ENCODE measurements at regions not wholly inside any gene's neighbourhood (a gene's known extent, or its start where the extent isn't known, plus 50 kb on each side); places are given as distances from the start of the nearest gene placed in this dataset.

DNA sequence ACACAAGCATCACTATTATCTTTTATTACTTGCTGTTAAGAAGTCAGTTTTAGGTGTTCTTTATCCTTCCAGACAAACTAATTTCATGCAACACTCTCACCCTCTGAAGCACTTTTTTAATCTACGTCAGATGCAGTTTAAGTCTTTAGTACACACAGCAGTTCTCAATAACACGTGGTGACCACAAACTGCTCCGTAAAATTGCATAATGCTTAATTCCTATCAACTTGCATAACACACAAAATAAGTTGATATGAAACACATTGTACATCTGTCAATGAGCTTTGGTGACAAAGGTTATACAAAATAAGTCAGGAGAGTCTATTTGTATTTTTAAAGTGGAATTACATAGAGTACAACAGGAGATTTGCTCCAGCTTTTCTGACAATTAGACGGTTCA, 140.9 kb upstream of the ETS2 start:
- TF ChIP-seq, protein P1, sequence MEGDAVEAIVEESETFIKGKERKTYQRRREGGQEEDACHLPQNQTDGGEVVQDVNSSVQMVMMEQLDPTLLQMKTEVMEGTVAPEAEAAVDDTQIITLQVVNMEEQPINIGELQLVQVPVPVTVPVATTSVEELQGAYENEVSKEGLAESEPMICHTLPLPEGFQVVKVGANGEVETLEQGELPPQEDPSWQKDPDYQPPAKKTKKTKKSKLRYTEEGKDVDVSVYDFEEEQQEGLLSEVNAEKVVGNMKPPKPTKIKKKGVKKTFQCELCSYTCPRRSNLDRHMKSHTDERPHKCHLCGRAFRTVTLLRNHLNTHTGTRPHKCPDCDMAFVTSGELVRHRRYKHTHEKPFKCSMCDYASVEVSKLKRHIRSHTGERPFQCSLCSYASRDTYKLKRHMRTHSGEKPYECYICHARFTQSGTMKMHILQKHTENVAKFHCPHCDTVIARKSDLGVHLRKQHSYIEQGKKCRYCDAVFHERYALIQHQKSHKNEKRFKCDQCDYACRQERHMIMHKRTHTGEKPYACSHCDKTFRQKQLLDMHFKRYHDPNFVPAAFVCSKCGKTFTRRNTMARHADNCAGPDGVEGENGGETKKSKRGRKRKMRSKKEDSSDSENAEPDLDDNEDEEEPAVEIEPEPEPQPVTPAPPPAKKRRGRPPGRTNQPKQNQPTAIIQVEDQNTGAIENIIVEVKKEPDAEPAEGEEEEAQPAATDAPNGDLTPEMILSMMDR (conservative IDR thresholded peaks at IDR 0.05) = no peak
- TF ChIP-seq ZFX (IDR thresholded peaks at IDR 0.05) = no peak
